Activated CD8-positive, alpha-beta memory T cell treated with anti-CD3 and anti-CD28 coated beads, Interleukin-2, amount 50 U/mL, for 24 hours (primary cell): ENCODE measurements at regions not wholly inside any gene's neighbourhood (a gene's known extent, or its start where the extent isn't known, plus 50 kb on each side); places are given as distances from the start of the nearest gene placed in this dataset.

ENCODE experiments used
- DNase-seq: peaks from one replicate; pipeline ENCODE4 v3.0.0-alpha.2; 2020; ENCODE audit errors: extremely low read depth

DNA sequence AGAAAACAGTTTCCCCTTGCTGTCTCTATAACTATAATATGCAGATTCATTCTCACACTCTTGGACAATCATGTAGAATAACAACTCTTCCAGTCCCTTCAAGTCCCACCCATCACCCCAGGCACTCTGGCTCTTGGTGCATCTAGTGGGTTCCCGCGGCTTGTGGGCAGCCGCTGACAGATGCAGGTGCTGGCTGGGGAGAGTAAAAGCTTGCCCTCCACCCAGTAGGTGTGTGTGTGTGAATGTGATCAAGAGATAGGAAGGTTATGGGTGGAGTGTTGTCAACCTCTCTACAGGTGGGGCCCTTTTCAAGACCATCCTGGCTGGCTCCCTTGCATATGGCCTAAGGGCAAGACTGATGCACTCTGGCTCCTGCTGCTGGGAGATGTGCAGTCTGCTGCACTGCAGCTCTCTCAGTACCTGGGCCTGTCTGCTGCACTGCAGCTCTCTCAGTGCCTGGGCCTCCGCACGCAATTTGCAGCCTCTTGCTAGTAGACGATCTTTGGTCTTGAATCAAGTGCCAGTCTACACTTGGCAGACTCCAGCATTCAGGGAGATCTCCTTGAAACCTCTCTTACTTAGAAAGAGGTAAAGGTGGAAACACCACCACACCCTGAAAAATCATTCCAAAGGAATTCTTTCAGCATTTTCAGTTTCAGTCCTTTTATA lies 189.7 kb upstream of the GDNF start:
- no peak for DNase-seq

GRCh38 chr5:38023799-38024198 lies 184.0 kb upstream of the GDNF start:
- DNase-seq, result no peak

GRCh38 chr5:38023371-38023770 lies 183.5 kb upstream of the GDNF start:
- DNase-seq, result no peak

GRCh38 chr5:38022631-38023030 lies 182.8 kb upstream of the GDNF start:
- no peak for DNase-seq

DNA sequence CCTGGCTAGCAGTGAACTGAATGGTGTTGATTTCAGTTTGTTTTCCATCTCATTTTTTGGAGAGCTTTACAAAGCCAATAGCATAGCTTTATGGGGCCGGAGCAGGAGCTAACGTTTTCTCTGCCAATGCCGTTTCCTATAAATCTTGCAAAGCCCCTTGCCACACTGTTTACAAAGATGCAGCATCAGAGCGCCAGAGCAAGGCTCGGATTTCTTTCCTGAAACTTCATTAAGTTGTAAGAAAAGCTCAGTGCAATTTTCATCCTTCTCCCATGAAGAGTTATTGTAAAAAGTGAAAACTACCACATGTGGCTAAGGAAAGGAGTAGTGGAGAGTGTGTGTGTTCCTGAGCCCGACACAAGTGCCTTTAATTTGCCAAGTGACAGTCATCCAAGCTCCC lies 178.2 kb upstream of the GDNF start:
- DNase-seq, result no peak

GRCh38 chr5:38013107-38013506 lies 173.3 kb upstream of the GDNF start:
- no peak for DNase-seq

DNA sequence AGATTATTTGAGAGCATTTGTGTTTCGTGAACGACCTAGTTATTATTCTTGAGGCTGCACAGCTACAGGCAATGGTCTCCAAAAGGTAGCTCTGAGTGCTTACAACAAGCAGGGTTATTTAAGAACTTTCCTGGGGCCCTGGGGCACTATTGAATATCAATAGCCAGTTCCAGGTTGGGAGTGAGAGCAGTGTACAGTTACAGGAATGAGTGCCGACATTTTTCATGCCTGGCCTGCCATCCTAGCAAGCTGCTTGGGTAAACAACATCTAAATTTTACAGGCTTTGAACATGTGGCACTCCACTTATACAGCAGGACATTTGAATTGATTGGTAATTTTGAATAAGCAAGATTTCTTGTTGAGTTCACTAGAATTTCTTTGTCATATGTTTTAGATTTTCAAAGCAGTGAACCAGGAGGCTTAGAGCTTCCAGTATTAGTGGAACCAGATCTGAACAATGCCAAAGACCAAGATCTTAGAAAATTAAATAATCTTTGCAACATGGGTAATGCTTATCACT lies 171.9 kb upstream of the GDNF start:
- DNase-seq, result no peak

DNA sequence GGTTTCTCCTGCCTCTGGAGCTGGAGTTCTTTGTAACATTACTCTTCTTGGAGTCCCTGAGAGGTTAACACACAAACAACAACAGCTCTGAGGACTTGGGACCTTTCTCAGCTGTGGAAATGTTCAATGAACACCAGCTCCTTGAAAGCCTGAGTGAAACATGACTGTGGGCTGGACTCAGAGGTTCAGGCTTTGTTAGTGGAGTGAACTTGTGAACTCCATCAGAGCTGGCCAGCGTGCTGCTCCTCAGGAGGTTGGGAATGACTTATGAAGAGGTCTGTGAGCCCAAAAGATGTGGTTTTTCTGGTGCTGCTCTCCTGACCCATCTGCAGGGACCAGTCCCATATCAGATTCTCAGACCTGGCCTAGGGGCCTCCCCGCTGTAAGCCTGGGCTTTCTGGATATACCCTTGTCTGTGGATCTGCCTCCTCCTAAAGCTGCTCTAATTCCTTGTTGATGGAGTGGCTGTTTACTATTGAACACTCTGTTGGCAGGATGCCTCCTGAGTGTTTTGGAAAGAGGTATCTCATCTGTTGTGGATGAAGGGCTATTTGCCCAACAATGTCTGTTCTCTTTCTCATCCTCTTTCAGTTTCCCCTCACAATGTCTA lies 170.0 kb upstream of the GDNF start:
- DNase-seq, result no peak

DNA sequence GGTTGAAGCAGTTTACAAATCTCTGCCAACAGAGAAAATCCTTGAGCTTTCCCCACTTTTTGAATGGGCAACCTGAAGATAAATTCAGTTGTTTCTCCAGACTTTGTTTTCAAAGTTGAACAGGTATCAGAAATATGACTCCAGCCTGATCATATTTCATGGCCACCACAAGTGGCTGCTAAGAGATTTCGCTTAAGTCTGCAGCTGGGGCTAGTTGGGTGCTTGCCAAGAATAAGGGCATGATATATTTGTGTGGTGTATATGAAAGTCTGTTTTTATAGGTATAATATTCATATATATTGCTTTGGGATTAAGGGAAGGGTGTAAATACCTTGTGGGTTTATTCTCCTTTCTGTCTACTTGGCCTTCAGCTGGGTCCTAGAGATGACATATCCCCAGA lies 168.4 kb upstream of the GDNF start:
- no peak for DNase-seq

GRCh38 chr5:37999593-37999992 lies 159.8 kb upstream of the GDNF start:
- DNase-seq, result no peak

GRCh38 chr5:37996918-37997317 lies 157.1 kb upstream of the GDNF start:
- DNase-seq, result no peak

GRCh38 chr5:37994729-37995128 lies 154.9 kb upstream of the GDNF start:
- DNase-seq, result no peak

DNA sequence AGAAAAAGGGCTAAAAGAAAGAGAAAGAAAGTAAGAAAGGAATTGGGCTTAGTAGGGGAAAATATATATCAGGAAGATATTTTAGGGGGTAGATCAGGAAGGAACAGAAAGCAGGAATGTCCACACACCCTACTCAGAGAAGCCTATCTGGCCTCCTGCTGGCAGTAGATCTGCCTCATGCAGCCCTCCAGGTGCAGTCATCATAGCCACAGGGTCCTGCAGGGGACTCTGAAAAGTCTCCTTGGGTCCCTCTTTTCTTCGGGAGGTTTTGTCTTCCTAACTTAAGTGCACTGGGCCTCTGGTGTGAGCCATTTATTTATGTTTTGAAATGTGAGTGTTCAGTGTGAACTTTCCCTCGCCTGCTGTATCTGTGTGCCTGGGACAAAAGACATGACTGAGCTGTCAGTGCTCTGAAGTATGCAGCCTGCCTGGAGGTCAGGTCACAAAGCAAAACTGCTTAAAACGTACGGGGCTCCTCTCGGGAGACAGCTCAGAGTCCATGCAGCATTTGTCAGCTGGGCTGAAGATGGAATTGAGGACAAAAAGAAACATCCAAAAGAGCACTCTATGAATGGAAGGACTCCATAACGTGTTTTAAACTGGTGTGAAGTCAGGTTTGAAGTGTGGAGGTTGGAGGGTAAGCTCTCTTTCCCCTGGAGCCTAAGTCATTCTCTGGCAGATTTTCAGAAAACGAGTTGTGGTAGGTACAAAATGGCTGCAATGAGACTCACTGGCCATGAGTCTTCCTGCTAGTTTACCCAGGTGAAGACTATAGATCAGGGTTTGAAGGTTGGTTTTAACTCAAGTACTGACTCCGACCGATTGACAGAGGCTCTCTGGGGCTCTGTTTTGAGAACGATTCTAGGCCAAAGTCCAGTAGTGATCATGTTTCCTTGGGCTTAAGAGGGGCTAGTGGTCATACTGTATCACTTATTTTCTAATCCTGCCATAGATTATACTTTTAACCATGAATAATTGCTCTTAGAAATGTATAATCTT lies 151.8 kb upstream of the GDNF start:
- no peak for DNase-seq

GRCh38 chr5:37989884-37990283 lies 150.0 kb upstream of the GDNF start:
- no peak for DNase-seq

DNA sequence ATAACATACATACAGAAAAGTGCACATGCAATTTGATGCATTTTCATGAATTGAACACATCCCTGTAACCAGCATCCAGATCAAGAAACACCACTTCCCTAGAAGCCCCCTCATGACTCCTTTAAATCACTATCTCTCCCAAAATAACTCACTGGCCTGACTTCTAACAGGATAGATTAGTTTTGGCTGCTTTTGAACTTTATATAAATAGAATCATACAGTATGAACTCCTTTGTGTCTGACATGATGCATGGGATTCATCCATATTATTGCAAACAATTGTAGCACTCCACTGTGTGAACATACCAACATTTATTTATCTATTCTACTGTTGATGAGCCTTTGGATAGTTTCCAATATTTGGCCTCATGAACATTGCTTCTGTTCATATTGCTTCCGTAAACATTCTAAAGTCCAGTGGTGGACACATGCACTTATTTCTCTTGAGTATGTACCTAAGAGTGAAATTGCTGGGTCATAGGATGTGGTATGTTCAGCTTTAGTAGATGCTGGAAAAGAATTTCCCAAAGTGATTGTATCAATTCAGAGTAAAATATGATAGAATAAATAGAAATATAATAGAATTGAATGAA lies 148.7 kb upstream of the GDNF start:
- DNase-seq, result no peak

- no peak for DNase-seq
Measured at GRCh38 chr5:37984300-37984699, 144.5 kb upstream of the GDNF start.

DNA sequence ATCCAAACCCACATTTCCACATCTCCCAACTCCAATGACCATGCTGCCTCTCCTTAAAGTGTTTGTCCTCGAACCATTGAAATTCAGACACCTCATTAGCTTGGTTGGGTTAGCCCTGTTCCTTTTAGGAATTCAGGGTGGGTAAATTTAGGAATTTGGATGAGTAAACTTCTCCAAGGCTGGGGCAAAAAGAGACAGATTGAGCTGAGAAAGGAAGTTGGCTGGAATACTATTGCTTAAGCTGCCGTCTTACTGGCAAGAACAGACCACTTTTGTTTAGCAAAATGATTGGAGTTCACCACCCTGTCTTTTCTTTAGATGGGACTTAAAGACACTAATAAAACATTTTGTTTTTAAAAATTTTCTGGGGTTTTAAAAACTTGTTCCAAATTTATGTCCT lies 143.6 kb upstream of the GDNF start:
- DNase-seq, result no peak

DNA sequence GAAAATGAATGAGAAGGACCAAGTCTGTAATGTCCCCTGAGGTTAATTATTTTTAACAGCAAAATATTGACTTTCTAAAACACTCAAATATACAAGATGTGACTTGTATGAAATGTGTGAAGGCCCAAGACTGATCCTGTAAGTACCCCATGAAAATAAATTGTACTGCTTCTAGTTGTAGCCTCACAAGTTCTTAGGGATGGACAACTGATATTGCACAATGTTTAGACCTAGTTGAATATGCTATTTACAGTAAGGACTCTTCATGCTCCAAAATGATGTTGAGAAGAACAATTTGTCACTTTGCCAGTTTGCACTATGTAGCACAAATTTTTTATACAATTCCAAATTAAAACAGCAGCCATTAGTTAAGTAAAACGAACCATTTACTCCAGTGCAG lies 139.7 kb upstream of the GDNF start:
- DNase-seq, result no peak

DNA sequence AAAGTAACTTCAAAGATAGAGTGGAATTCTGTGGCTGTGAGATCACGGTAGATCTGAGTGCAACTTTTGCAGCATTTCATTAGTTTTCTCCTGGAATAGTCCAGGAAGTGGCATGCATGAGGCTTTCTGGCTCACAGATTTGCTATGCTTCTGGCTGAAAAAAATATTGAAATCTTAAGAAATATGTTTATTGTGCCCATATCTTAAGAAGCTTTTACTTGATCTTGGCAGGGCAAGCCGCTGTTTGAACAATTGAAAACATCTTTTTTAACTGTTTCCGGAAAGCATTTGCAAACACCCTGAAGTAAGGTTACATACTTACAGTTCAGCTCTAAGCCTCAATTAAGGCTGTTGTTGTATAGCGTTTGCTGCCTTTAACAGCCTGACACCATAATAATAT lies 135.7 kb upstream of the GDNF start:
- DNase-seq, result no peak

GRCh38 chr5:37971483-37972024 lies 131.7 kb upstream of the GDNF start:
- no peak for DNase-seq

GRCh38 chr5:37966871-37967270 lies 127.0 kb upstream of the GDNF start:
- no peak for DNase-seq

- DNase-seq, result no peak
Measured at GRCh38 chr5:37966291-37966690, 126.5 kb upstream of the GDNF start.
